H7 (cell line): ENCODE measurements at regions not wholly inside any gene's neighbourhood (a gene's known extent, or its start where the extent isn't known, plus 50 kb on each side); places are given as distances from the start of the nearest gene placed in this dataset.
"Not testable (repeated sequence)": the region's sequence is repeated elsewhere in the genome, so short reads cannot be mapped to it uniquely, and the experiment has no call there.

Experiments used
- DNase-seq: peaks from one replicate; pipeline ENCODE4 v3.0.0; 2012
- H3K27me3 ChIP-seq: 2 replicates; pipeline ENCODE4 v1.6.0; 2011; ENCODE audit warnings: mild to moderate bottlenecking, low read length; ENCODE audit not compliant: control insufficient read depth, insufficient read depth
- H3K36me3 ChIP-seq: replicated peaks from 2 replicates; pipeline ENCODE4 v1.5.1; 2011; ENCODE audit warnings: low read length; ENCODE audit not compliant: control insufficient read depth, insufficient read depth
- H3K4me3 ChIP-seq: 2 replicates; pipeline ENCODE4 v1.5.1; 2011; ENCODE audit warnings: low read depth, mild to moderate bottlenecking, control low read depth, low read length, moderate library complexity; ENCODE audit not compliant: insufficient read depth

GRCh38 chr13:87331178-87331577, 340.0 kb upstream of the SLITRK5 start:
- DNase-seq = no peak
- Histone ChIP-seq H3K36me3 (no peaks in the 10 kb centered on the region), H3K4me3 (no peak overlapping the region), H3K27me3 (no peaks in the 10 kb centered on the region)

DNA sequence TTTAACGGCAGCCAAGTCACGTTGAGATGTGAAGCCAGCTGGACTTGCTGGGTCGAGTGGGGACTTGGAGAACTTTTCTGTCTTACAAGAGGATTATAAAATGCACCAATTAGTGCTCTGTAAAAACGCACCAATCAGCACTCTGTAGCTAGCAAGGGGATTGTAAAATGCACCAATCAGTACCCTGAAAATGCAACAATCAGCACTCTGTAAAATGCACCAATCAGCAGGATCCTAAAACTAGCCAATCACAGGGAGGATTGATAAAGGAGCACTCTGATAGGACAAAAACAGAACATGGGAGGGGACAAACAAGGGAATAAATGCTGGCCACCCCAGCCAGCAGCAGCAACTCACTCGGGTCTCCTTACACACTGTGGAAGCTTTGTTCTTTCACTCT, 337.6 kb upstream of the SLITRK5 start:
- no peak for DNase-seq
- H3K4me3 ChIP-seq = no peak overlapping the region
- H3K27me3 ChIP-seq = no peaks in the 10 kb centered on the region
- H3K36me3 ChIP-seq = no peaks in the 10 kb centered on the region

DNA sequence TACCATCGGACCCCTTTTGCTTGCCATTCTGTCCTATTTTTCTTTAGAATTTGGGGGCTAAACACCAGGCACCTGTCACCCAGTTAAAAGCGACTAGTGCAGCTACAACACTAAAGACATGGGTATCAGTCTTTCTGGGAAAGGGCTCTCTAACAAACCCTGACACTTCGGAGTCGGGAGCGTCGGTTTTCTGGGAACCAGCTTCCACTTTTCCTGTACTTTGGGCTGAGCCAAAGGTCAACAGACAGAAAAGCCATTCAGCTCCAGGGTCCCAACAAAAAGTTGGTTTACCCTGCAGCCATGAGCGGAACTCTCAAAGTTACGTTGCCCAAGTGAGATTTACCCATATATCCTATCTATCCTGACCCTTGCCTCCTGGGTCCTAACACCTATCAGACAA, 337.0 kb upstream of the SLITRK5 start:
- Histone ChIP-seq H3K27me3 (no peaks in the 10 kb centered on the region), H3K4me3 (no peak overlapping the region), H3K36me3 (no peaks in the 10 kb centered on the region)
- no peak for DNase-seq

DNA sequence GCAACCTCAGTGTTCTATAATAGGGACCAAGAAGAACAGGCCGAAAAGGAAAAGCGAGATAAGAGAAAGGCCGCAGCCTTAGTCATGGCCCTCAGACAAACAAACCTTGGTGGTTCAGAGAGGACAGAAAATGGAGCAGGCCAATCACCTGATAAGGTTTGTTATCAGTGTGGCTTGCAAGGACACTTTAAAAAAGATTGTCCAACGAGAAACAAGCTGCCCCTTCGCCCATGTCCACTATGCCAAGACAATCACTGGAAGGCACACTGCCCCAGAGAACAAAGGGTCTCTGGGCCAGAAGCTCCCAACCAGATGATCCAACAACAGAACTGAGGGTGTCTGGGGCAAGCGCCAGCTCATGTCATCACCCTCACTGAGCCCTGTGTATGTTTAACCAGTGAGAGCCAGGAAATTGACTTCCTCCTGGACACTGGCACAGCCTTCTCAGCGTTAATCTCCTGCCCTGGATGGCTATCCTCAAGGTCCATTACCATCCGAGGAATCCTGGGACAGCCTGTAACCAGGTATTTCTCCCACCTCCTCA, 334.8 kb upstream of the SLITRK5 start:
- H3K36me3 ChIP-seq, DNase-seq, H3K4me3 ChIP-seq, H3K27me3 ChIP-seq: not testable (repeated sequence)

GRCh38 chr13:87344176-87344575, 327.0 kb upstream of the SLITRK5 start:
- H3K4me3 ChIP-seq = no peak overlapping the region
- no peaks in the 10 kb centered on the region for H3K27me3 ChIP-seq
- no peaks in the 10 kb centered on the region for H3K36me3 ChIP-seq
- peak; percentile 0 for DNase-seq

DNA sequence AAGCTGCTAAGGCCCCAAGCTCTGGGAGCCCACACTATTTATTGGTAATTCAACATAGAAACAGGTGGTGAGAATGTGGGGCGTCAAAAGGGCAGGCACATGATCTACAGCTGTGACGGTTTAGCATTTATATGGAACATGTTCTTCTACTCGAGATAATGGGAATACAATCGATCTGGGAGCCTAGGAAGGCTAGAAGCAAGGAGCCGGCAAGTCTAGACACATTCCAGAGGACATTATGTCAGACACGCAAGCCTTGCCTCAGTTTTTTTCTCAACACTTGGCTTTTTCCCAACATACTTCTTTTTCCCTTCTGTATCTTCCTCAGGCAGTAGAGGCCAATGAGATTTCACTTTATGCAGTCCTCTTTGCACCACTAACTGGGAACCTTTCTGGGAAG, 315.7 kb upstream of the SLITRK5 start:
- no peak for DNase-seq
- Histone ChIP-seq H3K27me3 (no peaks in the 10 kb centered on the region), H3K4me3 (no peak overlapping the region), H3K36me3 (no peaks in the 10 kb centered on the region)

GRCh38 chr13:87356314-87356713, 314.9 kb upstream of the SLITRK5 start:
- Histone ChIP-seq H3K27me3 (no peaks in the 10 kb centered on the region), H3K4me3 (no peak overlapping the region), H3K36me3 (no peaks in the 10 kb centered on the region)
- no peak for DNase-seq

DNA sequence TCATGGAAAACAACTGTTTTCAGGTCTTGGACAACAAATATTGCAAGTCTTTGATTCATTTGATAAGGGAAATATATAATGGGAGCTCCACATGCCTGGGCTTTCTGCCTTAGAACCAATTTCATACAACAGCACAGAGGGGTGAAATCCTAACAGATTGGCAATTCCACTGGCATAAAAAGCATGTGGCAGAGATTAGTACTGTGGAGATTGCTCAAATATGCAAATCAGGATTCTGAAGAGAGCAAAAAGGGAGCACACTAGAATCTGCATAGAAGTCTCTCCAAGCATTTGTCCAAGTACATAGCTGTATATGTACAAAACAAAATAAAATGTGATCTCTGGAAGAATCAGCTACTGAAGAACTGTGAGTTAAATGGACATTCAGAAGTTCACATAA, 312.9 kb upstream of the SLITRK5 start:
- no peak for DNase-seq
- H3K27me3 ChIP-seq = no peaks in the 10 kb centered on the region
- H3K4me3 ChIP-seq = no peak overlapping the region
- H3K36me3 ChIP-seq = no peaks in the 10 kb centered on the region

- Histone ChIP-seq H3K27me3 (no peaks in the 10 kb centered on the region), H3K4me3 (no peak overlapping the region), H3K36me3 (no peaks in the 10 kb centered on the region)
- no peak for DNase-seq
Observed at GRCh38 chr13:87361216-87361615, 310.0 kb upstream of the SLITRK5 start.

DNA sequence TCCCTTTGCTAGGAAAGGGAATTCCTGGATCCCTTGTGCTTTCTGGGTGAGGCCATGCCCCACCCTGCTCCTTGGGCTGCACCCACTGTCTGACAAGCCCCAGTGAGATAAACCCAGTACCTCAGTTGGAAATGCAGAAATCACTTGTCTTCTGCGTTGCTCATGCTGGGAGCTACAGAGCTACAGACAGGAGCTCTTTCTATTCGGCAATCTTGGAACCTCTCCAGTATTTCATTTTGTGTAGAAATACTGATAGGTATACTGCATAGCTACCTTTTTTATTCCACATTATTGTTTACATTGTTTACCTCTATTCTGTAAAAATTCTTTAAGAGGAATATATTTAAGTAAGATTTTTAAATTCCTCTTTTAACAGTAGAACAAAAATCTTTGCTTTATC, 302.5 kb upstream of the SLITRK5 start:
- Histone ChIP-seq H3K27me3 (no peaks in the 10 kb centered on the region), H3K4me3 (no peak overlapping the region), H3K36me3 (no peaks in the 10 kb centered on the region)
- no peak for DNase-seq

DNA sequence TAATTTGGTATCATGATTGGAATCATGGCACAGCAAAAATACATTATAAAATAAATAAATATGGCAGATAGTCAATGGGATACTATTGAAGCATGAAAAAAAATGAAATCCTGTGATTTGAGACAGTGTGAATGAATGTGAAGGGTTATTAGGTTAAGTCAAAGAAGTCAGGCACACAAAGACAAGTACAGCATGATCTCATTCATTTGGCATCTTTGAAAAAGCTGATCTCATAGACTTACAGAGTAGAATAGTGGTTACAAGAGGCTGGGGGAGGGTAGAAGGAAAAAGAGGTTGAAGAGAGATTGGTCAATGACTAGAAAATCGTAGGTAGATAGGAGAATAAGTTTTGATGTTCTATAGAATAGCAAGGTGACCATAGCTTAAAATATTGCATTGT, 295.1 kb upstream of the SLITRK5 start:
- Histone ChIP-seq H3K4me3 (no peak overlapping the region), H3K27me3 (no peaks in the 10 kb centered on the region), H3K36me3 (no peaks in the 10 kb centered on the region)
- no peak for DNase-seq

DNA sequence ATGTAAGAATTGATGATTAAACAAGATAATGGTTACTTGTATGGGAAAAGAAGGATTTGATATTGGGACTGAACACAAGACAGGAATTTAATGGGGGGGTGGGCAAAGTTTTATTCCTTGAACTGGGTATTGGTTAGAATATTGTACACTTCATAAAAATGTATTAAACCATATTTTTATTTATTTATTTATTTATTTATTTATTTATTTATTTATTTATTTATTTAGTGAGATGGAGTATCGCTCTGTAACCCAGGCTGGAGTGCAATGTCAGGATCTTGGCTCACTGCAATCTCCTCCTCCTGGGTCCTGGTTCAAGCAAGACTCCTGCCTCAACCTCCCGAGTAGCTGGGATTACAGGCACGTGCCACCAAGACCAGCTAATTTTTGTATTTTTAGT, 287.1 kb upstream of the SLITRK5 start:
- Histone ChIP-seq H3K27me3 (no peaks in the 10 kb centered on the region), H3K36me3 (no peaks in the 10 kb centered on the region), H3K4me3 (no peak overlapping the region)
- no peak for DNase-seq

GRCh38 chr13:87393358-87393757, 277.8 kb upstream of the SLITRK5 start:
- no peak overlapping the region for H3K4me3 ChIP-seq
- no peaks in the 10 kb centered on the region for H3K27me3 ChIP-seq
- no peak for DNase-seq
- H3K36me3 ChIP-seq = no peaks in the 10 kb centered on the region

GRCh38 chr13:87398047-87398446, 273.1 kb upstream of the SLITRK5 start:
- no peak for DNase-seq
- no peaks in the 10 kb centered on the region for H3K27me3 ChIP-seq
- H3K36me3 ChIP-seq = no peaks in the 10 kb centered on the region
- no peak overlapping the region for H3K4me3 ChIP-seq

GRCh38 chr13:87403748-87404432, 267.3 kb upstream of the SLITRK5 start:
- no peak overlapping the region for H3K4me3 ChIP-seq
- no peaks in the 10 kb centered on the region for H3K27me3 ChIP-seq
- DNase-seq = no peak
- no peaks in the 10 kb centered on the region for H3K36me3 ChIP-seq

GRCh38 chr13:87426742-87427141, 244.4 kb upstream of the SLITRK5 start:
- Histone ChIP-seq H3K4me3 (no peak overlapping the region), H3K27me3 (no peaks in the 10 kb centered on the region), H3K36me3 (no peaks in the 10 kb centered on the region)
- no peak for DNase-seq
